ENCODE measurements at regions not wholly inside any gene's neighbourhood (a gene's known extent, or its start where the extent isn't known, plus 50 kb on each side); places are given as distances from the start of the nearest gene placed in this dataset.

GRCh38 chr16:89027281-89027680 lies 50.3 kb upstream of the CBFA2T3 start:
- no peak for DNase-seq
- no peak for TF ChIP-seq CTCF (IDR thresholded peaks at IDR 0.05; ENCODE audit: low read depth, low read length)
- Histone ChIP-seq H3K27me3 (peaks cover 48% of the 10 kb centered on the region), H3K9me3 (no peaks in the 10 kb centered on the region; the same call in 1 of the 2 replicates), H3K36me3 (no peaks in the 10 kb centered on the region), H3K4me1 (no peaks in the 10 kb centered on the region), H3K4me3 (ENCODE audit: low read depth, low read length) (no peak overlapping the region)

GRCh38 chr16:89031715-89032659 lies 55.0 kb upstream of the CBFA2T3 start:
- peaks cover 62% of the 10 kb centered on the region for H3K27me3 ChIP-seq
- TF ChIP-seq CTCF (IDR thresholded peaks at IDR 0.05; ENCODE audit: low read depth, low read length) = no peak
- H3K4me1 ChIP-seq = no peaks in the 10 kb centered on the region
- H3K4me3 ChIP-seq (ENCODE audit: low read depth, low read length) = no peak overlapping the region
- H3K9me3 ChIP-seq = no peaks in the 10 kb centered on the region
- no peaks in the 10 kb centered on the region for H3K36me3 ChIP-seq
- peak; percentile 1 for DNase-seq

GRCh38 chr16:89033304-89033703 lies 56.3 kb upstream of the CBFA2T3 start:
- TF ChIP-seq CTCF (IDR thresholded peaks at IDR 0.05; ENCODE audit: low read depth, low read length) = no peak
- H3K4me3 ChIP-seq (ENCODE audit: low read depth, low read length) = no peak overlapping the region
- no peaks in the 10 kb centered on the region for H3K9me3 ChIP-seq
- H3K4me1 ChIP-seq = no peaks in the 10 kb centered on the region
- peak; percentile 0 for DNase-seq
- no peaks in the 10 kb centered on the region for H3K36me3 ChIP-seq
- H3K27me3 ChIP-seq = peaks cover 66% of the 10 kb centered on the region

- no peak overlapping the region for H3K4me3 ChIP-seq (ENCODE audit: low read depth, low read length)
- DNase-seq = peak; percentile 3
- no peaks in the 10 kb centered on the region for H3K36me3 ChIP-seq
- H3K9me3 ChIP-seq = no peaks in the 10 kb centered on the region
- no peaks in the 10 kb centered on the region for H3K4me1 ChIP-seq
- TF ChIP-seq CTCF (IDR thresholded peaks at IDR 0.05; ENCODE audit: low read depth, low read length) = no peak
- H3K27me3 ChIP-seq = peaks cover 71% of the 10 kb centered on the region
Observed at GRCh38 chr16:89033796-89034572, 57.0 kb upstream of the CBFA2T3 start.

GRCh38 chr16:89034573-89034961 lies 57.6 kb upstream of the CBFA2T3 start:
- Histone ChIP-seq H3K4me1 (no peaks in the 10 kb centered on the region), H3K9me3 (no peaks in the 10 kb centered on the region), H3K4me3 (ENCODE audit: low read depth, low read length) (no peak overlapping the region), H3K27me3 (peaks cover 77% of the 10 kb centered on the region), H3K36me3 (no peaks in the 10 kb centered on the region)
- no peak for TF ChIP-seq CTCF (IDR thresholded peaks at IDR 0.05; ENCODE audit: low read depth, low read length)
- DNase-seq = no peak
